Stimulated activated CD8-positive, alpha-beta memory T cell treated with anti-CD3 and anti-CD28 coated beads, Interleukin-7, amount 100 ng/mL, for 1 hour (primary cell): ENCODE measurements at regions not wholly inside any gene's neighbourhood (a gene's known extent, or its start where the extent isn't known, plus 50 kb on each side); places are given as distances from the start of the nearest gene placed in this dataset.

Source experiments
- DNase-seq, 2 donors: peaks; one replicate each; pipeline ENCODE4 v3.0.0-alpha.2; 2020; ENCODE audit warnings: low read depth in 2 of 2

GRCh38 chr11:38296211-38296776, 1698.3 kb upstream of the RAG2 start:
- no peak for DNase-seq

GRCh38 chr11:38282718-38283117, 1684.7 kb upstream of the RAG2 start:
- DNase-seq: no peak

- DNase-seq: no peak
Observed at GRCh38 chr11:38278457-38279141, 1680.6 kb upstream of the RAG2 start.

GRCh38 chr11:38274031-38274430, 1676.0 kb upstream of the RAG2 start:
- no peak for DNase-seq

- no peak for DNase-seq
Observed at GRCh38 chr11:38272376-38272775, 1674.3 kb upstream of the RAG2 start.

GRCh38 chr11:38266691-38267090, 1668.7 kb upstream of the RAG2 start:
- no peak for DNase-seq

- DNase-seq: no peak
Observed at GRCh38 chr11:38256436-38256835, 1658.4 kb upstream of the RAG2 start.

GRCh38 chr11:38254913-38255312, 1656.9 kb upstream of the RAG2 start:
- DNase-seq: no peak

GRCh38 chr11:38252620-38253019, 1654.6 kb upstream of the RAG2 start:
- DNase-seq: no peak

- DNase-seq: no peak
Observed at GRCh38 chr11:38246451-38246850, 1648.4 kb upstream of the RAG2 start.

GRCh38 chr11:38226684-38227083, 1628.6 kb upstream of the RAG2 start:
- DNase-seq: no peak

- no peak for DNase-seq
Observed at GRCh38 chr11:38221295-38221694, 1623.3 kb upstream of the RAG2 start.

- no peak for DNase-seq
Observed at GRCh38 chr11:38219636-38220035, 1621.6 kb upstream of the RAG2 start.

GRCh38 chr11:38208951-38209350, 1610.9 kb upstream of the RAG2 start:
- no peak for DNase-seq

- no peak for DNase-seq
Observed at GRCh38 chr11:38206663-38207062, 1608.6 kb upstream of the RAG2 start.

GRCh38 chr11:38191101-38191500, 1593.1 kb upstream of the RAG2 start:
- no peak for DNase-seq

GRCh38 chr11:38182126-38182866, 1584.3 kb upstream of the RAG2 start:
- no peak for DNase-seq

- no peak for DNase-seq
Observed at GRCh38 chr11:38176686-38177322, 1578.8 kb upstream of the RAG2 start.

- DNase-seq: no peak
Observed at GRCh38 chr11:38173676-38174075, 1575.6 kb upstream of the RAG2 start.

- no peak for DNase-seq
Observed at GRCh38 chr11:38169286-38169685, 1571.2 kb upstream of the RAG2 start.

GRCh38 chr11:38163526-38163925, 1565.5 kb upstream of the RAG2 start:
- DNase-seq: no peak

GRCh38 chr11:38160433-38160832, 1562.4 kb upstream of the RAG2 start:
- DNase-seq: no peak

GRCh38 chr11:38159038-38159437, 1561.0 kb upstream of the RAG2 start:
- DNase-seq: no peak
